NOMO-1 treated with dmso at 0.1 percent for 144 hours (cell line): ENCODE measurements at regions not wholly inside any gene's neighbourhood (a gene's known extent, or its start where the extent isn't known, plus 50 kb on each side); places are given as distances from the start of the nearest gene placed in this dataset.
"Not testable (repeated sequence)": the region's sequence is repeated elsewhere in the genome, so short reads cannot be mapped to it uniquely, and the experiment has no call there.

Source experiments
- DNase-seq: peaks from one replicate; lab custom pipeline; 2025; ENCODE audit not compliant: unreplicated experiment; lab: John Stamatoyannopoulos, UW

- DNase-seq, result not testable (repeated sequence)
Measured at GRCh38 chr1:176396604-176397395, 66.2 kb upstream of the PAPPA2 start.

DNA sequence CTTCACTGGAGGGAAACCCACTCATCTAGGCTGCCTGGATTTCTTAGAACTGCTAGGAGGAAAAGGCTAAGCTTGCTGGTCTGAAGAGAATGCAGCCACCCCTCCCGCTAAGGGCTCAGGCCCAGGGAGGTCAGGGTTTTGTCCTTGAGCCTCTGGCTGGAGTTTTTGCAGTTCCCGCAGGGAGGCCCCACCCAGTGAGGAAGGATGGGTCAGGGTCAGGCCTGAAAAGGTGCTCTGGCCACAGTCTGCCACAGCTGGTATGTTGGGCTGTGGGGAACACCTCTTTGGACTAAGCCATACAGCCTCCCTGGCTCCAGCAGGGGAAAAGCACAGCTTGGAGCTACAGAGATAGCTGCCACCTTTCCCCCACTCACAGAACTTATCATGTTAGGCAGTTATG, 71.4 kb upstream of the PAPPA2 start:
- no peak for DNase-seq

DNA sequence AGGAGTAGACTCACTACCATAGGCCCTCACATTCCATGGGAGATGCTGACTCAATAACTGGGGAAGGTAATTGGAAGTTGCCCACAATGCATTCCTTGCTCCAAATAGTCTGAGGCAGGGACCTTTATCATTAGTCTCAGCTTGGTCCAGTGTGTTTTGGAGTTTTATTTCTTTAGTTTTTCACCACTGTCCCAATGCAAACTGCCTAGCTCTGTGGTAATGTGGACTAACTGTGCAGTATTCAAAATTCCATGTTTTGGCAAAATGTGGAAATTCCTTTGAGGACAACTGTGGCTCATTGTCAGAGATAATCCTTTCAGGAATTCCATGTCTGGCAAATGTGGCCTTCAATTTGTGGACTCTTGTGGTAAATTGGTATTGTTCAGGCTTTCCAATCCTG, 78.1 kb upstream of the PAPPA2 start:
- DNase-seq, result no peak

DNA sequence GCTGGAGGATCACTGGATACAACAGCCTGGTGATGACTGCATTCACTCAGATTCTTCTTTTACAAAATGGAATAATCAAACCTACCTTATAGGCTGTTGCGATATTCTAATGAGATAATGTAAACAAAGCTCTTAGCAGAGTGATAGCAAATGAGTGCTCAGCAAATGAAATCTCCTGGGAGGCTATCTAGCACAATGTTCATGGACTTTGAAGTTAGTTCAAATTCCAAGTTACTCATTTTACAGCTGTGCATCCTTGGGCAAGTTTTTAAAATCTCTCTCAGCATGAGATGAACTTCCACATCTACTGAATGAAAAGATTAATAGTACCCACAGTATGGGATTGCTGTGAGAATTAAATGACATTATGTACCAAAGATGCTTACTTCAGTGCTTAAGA, 80.8 kb upstream of the PAPPA2 start:
- no peak for DNase-seq

DNA sequence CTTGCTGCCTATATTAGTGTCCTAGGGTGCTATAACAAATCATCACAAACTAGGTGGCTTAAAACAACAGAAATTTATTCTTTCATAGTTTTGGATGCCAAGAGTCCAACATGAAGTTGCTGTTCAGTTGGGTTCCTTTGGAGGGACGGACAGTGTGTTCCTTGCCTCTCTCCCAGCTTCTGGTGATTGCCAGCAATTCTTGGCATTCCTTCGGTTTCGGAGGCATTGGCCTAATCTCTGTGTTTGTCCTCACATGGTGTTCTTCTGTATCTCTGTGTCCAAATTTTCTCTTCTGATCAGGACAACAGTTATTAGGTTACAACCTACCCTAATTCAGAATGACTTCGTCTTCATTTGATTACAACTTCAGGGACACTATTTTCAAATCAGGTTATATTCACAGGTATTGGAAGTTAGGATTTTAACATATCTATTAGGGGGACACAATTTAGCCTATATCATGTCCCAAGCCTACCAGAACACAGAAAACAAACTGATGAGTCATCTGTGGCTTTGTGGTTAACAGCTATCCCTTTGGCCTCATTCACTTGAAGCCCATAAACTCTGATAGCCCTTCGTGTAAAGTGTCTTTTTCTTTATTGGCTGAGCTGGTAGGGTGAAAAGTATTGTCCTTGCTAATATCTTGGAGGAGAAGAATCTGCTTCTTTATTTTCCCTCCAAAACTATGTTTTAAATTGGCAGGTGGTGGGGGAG, 83.2 kb upstream of the PAPPA2 start:
- DNase-seq, result no peak

DNA sequence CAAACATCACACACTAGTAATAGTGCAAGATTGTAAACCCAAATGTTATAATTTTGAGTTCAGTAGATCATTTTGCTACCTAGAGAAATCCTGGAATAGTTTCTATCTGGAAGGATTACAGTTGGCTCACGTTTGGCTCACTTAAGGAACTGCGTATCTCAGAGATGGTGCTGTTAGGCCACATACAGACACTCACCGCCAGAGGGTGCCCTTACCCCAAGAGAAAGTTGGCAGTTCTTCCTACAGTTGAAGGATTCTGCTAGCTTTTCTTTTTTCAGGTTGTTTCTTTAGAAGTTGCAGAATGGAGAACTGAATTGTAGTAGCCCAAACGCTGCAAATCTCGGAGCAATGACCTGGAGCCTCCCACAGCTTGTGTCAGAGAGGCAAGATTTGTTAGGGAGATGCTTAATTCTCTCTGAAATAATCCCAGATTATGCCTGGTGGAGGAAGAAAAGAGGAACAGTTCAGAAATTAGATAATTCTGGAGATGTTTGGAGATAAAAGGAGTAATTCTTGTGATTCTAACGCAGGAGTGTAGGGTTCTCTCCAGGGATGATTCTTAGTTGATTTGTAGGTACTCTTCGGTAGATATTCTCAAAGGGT, 87.9 kb upstream of the PAPPA2 start:
- peak; percentile 29 for DNase-seq

DNA sequence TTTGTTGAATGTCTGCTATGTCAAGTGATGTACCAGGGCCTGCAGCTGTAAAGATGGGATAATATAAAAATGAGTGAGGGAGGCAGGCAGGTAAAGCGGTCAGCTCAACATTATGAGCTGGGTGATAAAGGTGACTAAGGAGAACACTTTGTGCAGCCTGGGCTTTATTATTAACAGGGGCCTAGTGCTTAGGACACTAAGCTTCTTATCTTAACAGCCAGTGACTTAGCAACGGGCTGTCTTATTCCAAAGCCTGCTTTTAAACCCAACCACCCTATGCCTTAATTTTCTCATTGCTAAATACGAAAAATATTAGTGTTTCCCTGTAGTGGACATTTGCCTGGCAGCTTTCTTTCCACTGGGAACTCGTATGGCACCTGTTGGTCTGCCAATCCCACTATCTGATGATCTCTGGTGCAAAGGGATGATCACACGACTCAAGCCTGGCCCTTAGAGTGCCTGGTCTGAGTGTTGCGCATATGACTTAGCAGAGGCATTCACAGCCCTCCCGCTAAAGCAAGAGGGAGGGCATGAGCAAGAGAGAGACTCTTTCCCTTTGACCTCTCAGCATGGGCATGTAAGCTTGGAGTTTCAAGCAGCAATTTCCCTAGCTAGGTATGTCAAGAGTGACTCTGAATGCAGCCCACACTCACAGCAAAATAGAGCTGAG, 98.6 kb upstream of the PAPPA2 start:
- no peak for DNase-seq

- not testable (repeated sequence) for DNase-seq
Measured at GRCh38 chr1:176349135-176349715, 113.8 kb upstream of the PAPPA2 start.

GRCh38 chr1:176341656-176342055, 121.3 kb upstream of the PAPPA2 start:
- DNase-seq, result no peak

GRCh38 chr1:176338877-176339276, 124.1 kb upstream of the PAPPA2 start:
- DNase-seq, result no peak

- no peak for DNase-seq
Measured at GRCh38 chr1:176330782-176331181, 123.7 kb upstream of the COP1 start.

GRCh38 chr1:176325664-176326063, 118.6 kb upstream of the COP1 start:
- no peak for DNase-seq

DNA sequence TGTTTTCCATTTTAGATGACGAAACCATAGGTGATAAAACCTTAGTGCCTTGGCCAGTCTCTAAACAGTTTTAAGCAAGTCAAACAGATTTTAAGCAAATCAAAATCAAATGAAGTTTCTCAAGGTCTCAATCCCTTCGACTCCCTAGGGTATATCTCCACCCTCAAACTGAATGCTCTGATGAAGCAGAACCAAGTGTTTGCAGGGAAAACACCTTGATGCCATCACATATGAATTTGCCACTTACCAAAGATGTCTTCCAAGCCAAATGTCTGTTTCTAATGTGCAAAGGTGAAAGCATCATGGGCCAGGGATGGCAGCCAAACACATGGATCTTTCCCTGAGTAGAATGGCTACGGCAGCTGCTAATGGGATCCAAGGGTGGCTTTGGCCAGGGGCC, 116.4 kb upstream of the COP1 start:
- no peak for DNase-seq

DNA sequence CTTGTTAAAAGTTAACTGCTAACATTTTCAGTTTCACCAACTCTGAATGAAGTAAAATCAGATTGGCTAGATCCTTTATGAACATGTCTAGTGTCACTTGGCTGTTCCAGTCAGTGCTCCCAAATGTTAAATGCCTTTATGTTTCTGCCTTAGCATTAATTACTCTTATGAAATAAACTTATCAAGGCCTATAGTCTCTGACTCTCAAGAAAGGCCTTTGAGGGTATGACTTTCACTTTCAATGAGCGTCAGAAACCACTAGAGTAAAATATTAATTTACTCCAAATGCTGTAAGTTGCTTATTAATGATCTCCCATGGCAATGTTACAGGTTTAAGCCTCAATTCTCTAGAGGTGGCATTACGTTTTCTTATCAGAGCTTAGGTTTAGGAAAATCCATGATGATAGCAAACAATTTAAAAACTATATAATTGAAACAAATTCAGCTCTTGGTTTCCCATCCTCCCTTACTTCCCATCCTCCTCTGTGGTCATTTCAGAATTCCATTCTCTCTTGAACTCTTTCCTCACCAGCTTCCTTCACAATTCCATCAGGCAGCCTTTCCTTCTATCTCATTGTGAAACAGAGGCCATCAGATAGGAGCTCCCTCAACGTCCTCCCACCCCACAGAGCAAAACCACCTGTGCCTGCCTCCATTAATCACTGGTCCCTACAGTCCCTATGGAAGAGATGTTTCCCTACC, 108.6 kb upstream of the COP1 start:
- DNase-seq, result no peak

GRCh38 chr1:176296602-176297001, 89.5 kb upstream of the COP1 start:
- DNase-seq, result not testable (repeated sequence)

- no peak for DNase-seq
Measured at GRCh38 chr1:176285996-176286395, 78.9 kb upstream of the COP1 start.

DNA sequence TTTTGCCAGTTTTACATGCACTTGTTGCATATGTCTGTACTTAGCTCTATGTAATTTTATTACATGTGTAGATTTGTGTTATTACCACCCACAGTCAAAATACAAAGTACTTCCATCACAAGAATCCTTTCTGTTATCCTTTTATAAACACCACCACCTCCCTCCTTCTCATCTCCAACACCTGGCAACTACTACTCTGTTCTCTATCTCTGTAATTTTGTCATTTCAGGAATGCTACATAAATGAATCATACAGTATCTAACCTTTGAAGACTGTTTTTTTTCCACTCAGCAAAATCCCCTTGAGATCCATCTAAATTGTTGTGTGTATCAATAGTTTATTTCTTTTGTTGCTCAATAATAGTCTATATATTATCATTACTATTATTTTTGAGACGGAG, 64.5 kb upstream of the COP1 start:
- DNase-seq, result no peak
